ENCODE measurements at regions not wholly inside any gene's neighbourhood (a gene's known extent, or its start where the extent isn't known, plus 50 kb on each side); places are given as distances from the start of the nearest gene placed in this dataset.

GRCh38 chr18:38256366-38256765, 690.8 kb upstream of the CELF4 start:
- no peak overlapping the region for H4K8ac ChIP-seq (ENCODE audit: extremely low read depth, insufficient read depth, low read length)
- no peaks in the 10 kb centered on the region for H3K23me2 ChIP-seq (ENCODE audit: low read depth, low read length)
- TF ChIP-seq SRF (IDR thresholded peaks at IDR 0.05; ENCODE audit: low read depth, low read length) (no peak), KDM4A (IDR thresholded peaks at IDR 0.05; ENCODE audit: low read depth, low read length, severe bottlenecking) (no peak), PHF8 (conservative IDR thresholded peaks at IDR 0.05; ENCODE audit: low read depth, low read length) (no peak), YY1 (IDR thresholded peaks at IDR 0.05; ENCODE audit: low read depth, low read length) (no peak), MAFK (IDR thresholded peaks at IDR 0.05; ENCODE audit: low read depth, low read length) (no peak), EGR1 (IDR thresholded peaks at IDR 0.05; ENCODE audit: borderline replicate concordance, low read depth, low read length) (no peak), EZH2 (IDR thresholded peaks at IDR 0.05; ENCODE audit: low read depth, low read length, severe bottlenecking) (no peak), SP2 (IDR thresholded peaks at IDR 0.05; ENCODE audit: low read length) (no peak)
- TF ChIP-seq, protein P1, sequence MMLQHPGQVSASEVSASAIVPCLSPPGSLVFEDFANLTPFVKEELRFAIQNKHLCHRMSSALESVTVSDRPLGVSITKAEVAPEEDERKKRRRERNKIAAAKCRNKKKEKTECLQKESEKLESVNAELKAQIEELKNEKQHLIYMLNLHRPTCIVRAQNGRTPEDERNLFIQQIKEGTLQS (IDR thresholded peaks at IDR 0.05; ENCODE audit: insufficient read depth, low read depth, low read length): no peak

More at GRCh38 chr18:38256366-38256765, 690.8 kb upstream of the CELF4 start:
- peaks cover 0 to 3% (median 1%) of the 10 kb centered on the region in 4 experiments; a peak in 1 of 7 replicates for H3K4me1 ChIP-seq (replicated peaks in 1 of 4; ENCODE audit: control insufficient read depth in 3 of 4, insufficient read depth in 4 of 4, low read length in 3 of 4)
- no peak overlapping the region for H4K91ac ChIP-seq (replicated peaks; ENCODE audit: insufficient read length, low read length)
- no peak overlapping the region for H3K4me3 ChIP-seq (ENCODE audit: extremely low read depth in 1 of 4, insufficient read depth in 2 of 4, low read depth in 3 of 4, low read length in 4 of 4)
- no peak overlapping the region for H2BK15ac ChIP-seq (ENCODE audit: low read length)
- no peak overlapping the region for H2AFZ ChIP-seq (ENCODE audit: low read length)
- H4K5ac ChIP-seq (ENCODE audit: insufficient read length, low read depth, low read length): no peak overlapping the region
- H2BK120ac ChIP-seq (replicated peaks; ENCODE audit: low read depth, low read length): no peak overlapping the region
- no peaks in the 10 kb centered on the region for H3K79me2 ChIP-seq (ENCODE audit: control insufficient read depth in 1 of 2, insufficient read depth in 2 of 2, low read length in 2 of 2)
- no peak overlapping the region for H3K56ac ChIP-seq (replicated peaks; ENCODE audit: insufficient read length, low read depth, low read length)
- no peak overlapping the region for H3K9ac ChIP-seq (replicated peaks in 1 of 4; ENCODE audit: extremely low read depth in 1 of 4, low read depth in 3 of 4, low read length in 3 of 4)
- no peak overlapping the region for H3K23ac ChIP-seq (ENCODE audit: insufficient read length)
- no peaks in the 10 kb centered on the region for H4K20me1 ChIP-seq (replicated peaks in 1 of 2; ENCODE audit: control insufficient read depth in 1 of 2, insufficient read depth in 2 of 2, low read length in 2 of 2)
- H3K36me3 ChIP-seq (ENCODE audit: control insufficient read depth in 2 of 4, insufficient read depth in 4 of 4, low read length in 3 of 4): no peaks in the 10 kb centered on the region
- H3K9me3 ChIP-seq (ENCODE audit: insufficient read depth in 2 of 2, low read depth in 1 of 2, low read length in 1 of 2): no peaks in the 10 kb centered on the region
- DNase-seq (ENCODE audit: low read depth in 1 of 2, low spot score in 2 of 2): no peak
- H3K27me3 ChIP-seq (replicated peaks in 1 of 4; ENCODE audit: control insufficient read depth in 3 of 4, extremely low read depth in 1 of 4, insufficient read depth in 3 of 4, low read length in 3 of 4): no peaks in the 10 kb centered on the region
- no peak overlapping the region for H2BK5ac ChIP-seq (ENCODE audit: low read depth, low read length)
- H2BK12ac ChIP-seq (ENCODE audit: low read depth, low read length): no peak overlapping the region
- no peak overlapping the region for H3K4me2 ChIP-seq (ENCODE audit: insufficient read depth in 1 of 2, low read depth in 2 of 2, low read length in 2 of 2)
- no peak for FAIRE-seq
- no peak overlapping the region for H2BK20ac ChIP-seq (ENCODE audit: low read length)
- H3K79me1 ChIP-seq (ENCODE audit: low read depth, low read length): no peaks in the 10 kb centered on the region
- no peak overlapping the region for H3K18ac ChIP-seq (ENCODE audit: extremely low read depth, low read length)
- no peak overlapping the region for H3K4ac ChIP-seq (replicated peaks; ENCODE audit: insufficient read length, low read depth, low read length)
- H3K27ac ChIP-seq (ENCODE audit: low read depth, low read length): no peak overlapping the region
- WGBS, 2 experiments (ENCODE audit: extremely low coverage in 1 of 2, insufficient coverage in 1 of 2, insufficient read length in 1 of 2, insufficient replicate concordance in 2 of 2, low coverage in 1 of 2, low lambda C conversion rate in 2 of 2, missing lambda C conversion rate in 1 of 2): 92% methylated on average over 2 of the region's 2 CpGs; no CpG with 5 or more reads in 1 of the 2 experiments
- no peak overlapping the region for H2AK5ac ChIP-seq (ENCODE audit: low read depth, low read length)
- CTCF ChIA-PET (ENCODE audit: partially characterized antibody): no interaction called here
- POLR2A ChIA-PET (ENCODE audit: partially characterized antibody): no interaction called here
- no peak overlapping the region for H3K14ac ChIP-seq (ENCODE audit: insufficient read length)

Measured in H1 (cell line).